ENCODE measurements at regions not wholly inside any gene's neighbourhood (a gene's known extent, or its start where the extent isn't known, plus 50 kb on each side); places are given as distances from the start of the nearest gene placed in this dataset.

- TF ChIP-seq CTCF (IDR thresholded peaks at IDR 0.05; ENCODE audit: poor library complexity, severe bottlenecking) (no peak), REST (IDR thresholded peaks at IDR 0.05; ENCODE audit: borderline replicate concordance) (no peak), EZH2 (IDR thresholded peaks at IDR 0.05; ENCODE audit: borderline replicate concordance, insufficient read depth, low read length, poor library complexity, severe bottlenecking) (no peak), RAD21 (conservative IDR thresholded peaks at IDR 0.05) (no peak), POLR2AphosphoS5 (IDR thresholded peaks at IDR 0.05) (no peak), EP300 (conservative IDR thresholded peaks at IDR 0.05; ENCODE audit: poor library complexity, severe bottlenecking) (no peak), SMC3 (conservative IDR thresholded peaks at IDR 0.05; ENCODE audit: poor library complexity) (no peak), TAF1 (IDR thresholded peaks at IDR 0.05; ENCODE audit: low read depth) (no peak), MXI1 (conservative IDR thresholded peaks at IDR 0.05; ENCODE audit: poor library complexity, severe bottlenecking) (no peak)
Observed at GRCh38 chr21:31594726-31595125, 64.8 kb upstream of the SOD1 start.

Data from neural cell (in vitro differentiated cells).